LHCN-M2 (cell line): ENCODE measurements at regions not wholly inside any gene's neighbourhood (a gene's known extent, or its start where the extent isn't known, plus 50 kb on each side); places are given as distances from the start of the nearest gene placed in this dataset.

Source experiments
- DNase-seq: peaks from one replicate; pipeline ENCODE4 v3.0.0-alpha.2; 2012; ENCODE audit warnings: low read depth

- DNase-seq = no peak
Measured at GRCh38 chr3:84836961-84837360, 121.8 kb upstream of the CADM2 start.

GRCh38 chr3:84877092-84877491 lies 81.7 kb upstream of the CADM2 start:
- no peak for DNase-seq

DNA sequence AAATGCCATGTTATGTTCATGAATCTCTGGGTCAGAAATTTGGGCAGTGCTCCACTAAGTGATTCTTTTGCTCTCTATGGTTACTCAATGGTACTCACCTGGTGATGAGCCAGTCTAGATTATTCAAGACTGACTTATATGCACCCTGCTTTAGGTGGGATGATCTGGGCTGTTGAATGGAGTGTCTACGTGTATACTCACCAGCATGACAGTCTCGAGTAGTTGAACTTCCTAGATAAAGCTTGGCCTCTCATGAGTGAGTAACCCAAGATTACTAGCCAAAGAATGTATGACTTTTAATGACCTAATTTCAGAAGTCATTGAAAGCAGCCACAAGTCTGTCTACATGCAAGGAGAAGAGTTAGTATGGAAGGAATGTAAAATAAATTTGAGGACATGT lies 77.5 kb upstream of the CADM2 start:
- no peak for DNase-seq

GRCh38 chr3:84885199-84885882 lies 73.4 kb upstream of the CADM2 start:
- no peak for DNase-seq

GRCh38 chr3:84891851-84892250 lies 66.9 kb upstream of the CADM2 start:
- no peak for DNase-seq

DNA sequence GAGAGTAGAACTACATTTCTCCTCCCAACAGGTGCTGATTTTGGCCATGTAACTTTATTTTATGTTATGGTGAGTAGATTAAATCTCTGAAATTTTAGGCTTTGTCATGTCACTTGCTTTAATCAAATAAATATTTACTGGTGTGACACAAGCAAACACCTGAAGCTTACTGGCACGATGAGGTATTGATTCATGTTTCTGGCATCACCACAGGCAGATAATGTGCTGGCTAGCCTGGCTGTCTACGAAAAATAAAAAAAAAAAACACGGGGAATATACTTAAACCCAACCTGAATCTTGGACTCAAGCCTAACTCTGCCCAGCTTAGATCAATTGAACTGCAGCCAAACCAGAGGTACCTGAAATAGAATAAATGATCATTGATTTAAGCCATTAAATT lies 65.6 kb upstream of the CADM2 start:
- no peak for DNase-seq

- no peak for DNase-seq
Measured at GRCh38 chr3:84904212-84904611, 54.6 kb upstream of the CADM2 start.

GRCh38 chr3:84904816-84905555 lies 53.8 kb upstream of the CADM2 start:
- no peak for DNase-seq

DNA sequence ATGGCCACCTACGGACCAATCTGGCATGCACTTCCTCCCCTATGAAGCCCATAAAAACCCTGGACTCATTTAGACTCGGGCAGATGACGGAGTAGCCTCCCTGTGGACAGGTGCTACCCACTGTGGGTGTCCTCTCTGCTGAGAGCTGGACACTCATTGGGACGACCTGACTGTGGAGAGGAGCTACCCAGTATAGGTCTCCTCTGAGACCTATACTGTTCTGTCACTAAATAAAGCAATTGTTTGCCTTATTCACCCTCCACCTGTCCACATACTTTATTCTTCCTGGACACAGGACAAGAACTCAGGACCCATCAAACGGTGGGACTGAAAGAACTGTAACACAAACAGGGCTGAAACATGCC lies 53.3 kb upstream of the CADM2 start:
- no peak for DNase-seq

DNA sequence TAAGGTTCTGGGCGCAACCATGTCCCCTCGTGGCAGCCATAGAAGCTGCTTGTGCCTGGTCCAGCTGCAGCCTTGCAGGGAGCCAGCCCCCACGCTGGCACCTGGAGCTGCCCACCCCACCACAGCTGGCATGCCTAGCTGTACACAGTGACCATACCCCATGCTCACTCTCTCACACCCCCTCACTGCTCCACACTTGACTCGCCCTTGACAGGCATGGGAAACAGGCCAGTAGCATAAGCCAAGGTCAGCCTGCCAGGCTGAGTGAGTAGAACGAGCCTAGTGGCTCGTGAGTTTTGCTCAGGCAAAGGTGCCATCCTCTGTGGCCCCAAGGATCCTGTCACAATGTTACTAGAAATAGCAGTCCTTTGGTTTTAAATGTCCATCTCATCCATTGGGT lies 52.7 kb upstream of the CADM2 start:
- DNase-seq = no peak
